Hematopoietic multipotent progenitor cell (in vitro differentiated cells): ENCODE measurements at regions not wholly inside any gene's neighbourhood (a gene's known extent, or its start where the extent isn't known, plus 50 kb on each side); places are given as distances from the start of the nearest gene placed in this dataset.

Experiments used
- DNase-seq, 3 donors: peaks; one replicate each; pipeline ENCODE4 v3.0.0-alpha.2; 2011 to 2015; ENCODE audit warnings: low read depth in 2 of 3, low spot score in 2 of 3

DNA sequence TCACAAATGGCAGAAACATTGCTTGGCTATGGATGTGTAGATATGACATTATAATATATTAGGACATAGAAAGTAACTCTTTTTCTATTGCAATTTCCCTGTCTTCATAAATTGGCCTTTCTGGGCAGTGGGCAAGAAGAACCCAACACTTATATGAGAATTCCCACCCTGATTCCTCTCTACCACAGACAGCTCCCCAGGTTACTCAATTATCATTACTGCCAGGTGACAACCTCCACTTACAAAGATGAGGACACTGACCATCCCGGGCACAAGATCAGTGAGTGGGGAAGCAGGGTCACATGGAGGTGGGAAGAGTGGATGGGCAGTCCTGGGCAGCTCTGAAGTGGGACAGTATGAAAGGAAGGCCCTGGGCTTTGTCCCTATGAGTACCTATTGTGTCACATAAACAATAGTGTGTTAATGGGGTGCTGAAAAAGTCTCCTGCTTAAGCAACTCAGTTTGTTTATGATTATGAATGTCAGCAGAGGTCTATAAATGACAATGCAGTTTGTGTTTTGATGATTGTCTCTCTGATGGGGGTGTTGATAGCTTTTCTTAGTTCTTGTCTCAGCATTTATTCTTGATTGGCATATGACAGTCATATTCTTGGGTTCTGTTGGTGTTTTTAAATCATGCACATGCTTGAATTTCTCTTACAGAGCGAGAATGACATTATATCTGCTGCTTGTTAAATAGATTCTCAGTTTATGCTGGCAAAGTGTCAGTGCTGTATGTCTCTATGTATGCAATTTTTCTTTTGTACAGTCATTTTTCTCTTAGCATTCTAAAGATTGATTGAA, 99.9 kb downstream of the SLIT2 start:
- no peak for DNase-seq

DNA sequence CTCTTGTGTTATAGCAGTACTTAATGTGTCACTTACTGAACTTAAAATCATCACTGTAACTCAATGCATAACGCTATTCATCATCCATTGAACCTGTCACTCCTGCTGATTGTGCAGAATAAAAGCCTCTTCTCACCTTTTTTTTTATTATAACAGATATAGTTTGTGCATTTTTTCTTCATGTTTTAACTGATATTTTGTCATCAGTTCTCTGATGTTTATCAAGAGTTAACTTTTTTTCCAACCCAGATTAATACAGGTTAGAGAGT, 100.4 kb downstream of the SLIT2 start:
- no peak for DNase-seq

- no peak for DNase-seq
Measured at GRCh38 chr4:20353646-20354045, 101.9 kb downstream of the SLIT2 start.

- DNase-seq: no peak
Measured at GRCh38 chr4:20354120-20354519, 102.4 kb downstream of the SLIT2 start.

DNA sequence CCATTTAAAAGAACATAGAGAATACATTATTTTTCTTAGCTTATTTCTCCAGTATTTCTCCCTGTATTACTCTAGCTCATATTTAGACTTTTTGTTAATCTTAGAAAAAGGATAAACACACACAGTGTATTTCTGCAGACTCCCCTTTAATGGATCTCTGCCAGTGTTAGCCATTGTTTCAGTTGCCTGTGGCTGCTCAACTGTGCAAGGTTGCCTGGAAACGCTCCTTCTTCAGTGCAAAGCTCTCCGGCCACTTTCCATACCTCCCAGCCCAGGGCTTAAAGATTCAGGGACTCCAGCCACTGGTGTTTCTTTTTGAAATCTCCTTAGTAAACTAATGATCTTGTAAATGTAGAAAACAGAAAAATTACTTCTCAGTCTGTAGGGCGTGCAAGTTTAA, 104.9 kb downstream of the SLIT2 start:
- DNase-seq: no peak

DNA sequence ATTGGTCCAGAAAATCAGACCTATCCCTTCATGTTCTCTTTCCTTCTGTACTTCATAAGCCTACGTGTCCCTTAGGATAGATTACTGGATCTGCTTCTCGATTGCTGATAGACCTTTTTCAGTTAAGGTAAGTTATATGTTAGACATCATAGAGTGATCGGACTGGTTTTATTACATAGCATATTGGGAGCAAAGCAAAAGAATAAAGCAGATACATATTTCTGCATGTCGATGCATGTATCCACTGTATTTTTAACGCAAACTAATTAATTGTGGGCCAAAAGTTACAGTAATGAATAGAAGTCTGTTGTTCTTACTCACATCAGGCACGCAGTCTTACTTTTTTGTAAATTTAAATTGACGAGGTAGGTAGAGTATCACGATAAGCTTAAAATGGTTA, 106.4 kb downstream of the SLIT2 start:
- DNase-seq: no peak

GRCh38 chr4:20359692-20360091, 108.0 kb downstream of the SLIT2 start:
- peak in 1 of 3 donors; percentile 2 for DNase-seq

DNA sequence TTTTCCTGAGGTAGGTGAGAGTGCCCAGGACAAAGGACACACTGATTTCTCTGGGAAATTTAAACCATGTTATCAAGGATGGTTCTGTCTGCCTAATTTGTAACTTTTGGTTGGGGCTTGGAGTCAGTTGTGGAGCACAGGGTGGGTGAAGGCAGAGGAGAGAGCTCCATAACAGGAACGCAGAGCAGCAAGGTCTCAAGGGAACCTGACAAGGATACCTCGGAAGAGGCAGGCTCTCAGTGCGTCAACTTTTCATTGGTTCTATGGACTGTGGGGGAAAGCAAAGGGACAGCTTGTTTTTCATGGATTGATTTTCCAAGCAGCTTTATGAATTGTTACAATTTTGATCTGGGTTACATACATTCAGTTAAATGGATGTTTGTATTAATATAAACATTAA, 110.4 kb downstream of the SLIT2 start:
- no peak for DNase-seq

- DNase-seq: no peak
Measured at GRCh38 chr4:20364969-20365368, 113.3 kb downstream of the SLIT2 start.

- DNase-seq: no peak
Measured at GRCh38 chr4:20367446-20367845, 115.7 kb downstream of the SLIT2 start.

DNA sequence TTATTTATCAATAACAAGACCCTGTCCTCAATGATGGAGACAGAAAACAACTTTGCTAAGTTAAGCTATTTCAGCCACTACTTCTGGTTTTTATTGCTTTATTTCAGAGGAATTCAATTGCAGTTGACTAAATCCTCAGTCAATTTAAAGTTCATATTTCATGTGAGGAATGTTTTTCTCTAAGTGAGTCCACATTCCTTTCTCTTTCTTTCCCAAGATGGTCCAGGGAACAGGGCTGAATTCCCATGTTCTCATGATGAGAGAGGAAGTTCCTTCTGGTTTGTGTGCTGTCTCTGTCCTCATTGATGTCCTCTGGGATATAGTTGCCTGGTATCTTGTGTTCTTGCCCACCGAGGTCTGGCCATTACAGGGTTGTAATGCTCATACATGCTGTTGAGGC, 117.2 kb downstream of the SLIT2 start:
- DNase-seq: no peak

- no peak for DNase-seq
Measured at GRCh38 chr4:20370274-20370673, 118.6 kb downstream of the SLIT2 start.

DNA sequence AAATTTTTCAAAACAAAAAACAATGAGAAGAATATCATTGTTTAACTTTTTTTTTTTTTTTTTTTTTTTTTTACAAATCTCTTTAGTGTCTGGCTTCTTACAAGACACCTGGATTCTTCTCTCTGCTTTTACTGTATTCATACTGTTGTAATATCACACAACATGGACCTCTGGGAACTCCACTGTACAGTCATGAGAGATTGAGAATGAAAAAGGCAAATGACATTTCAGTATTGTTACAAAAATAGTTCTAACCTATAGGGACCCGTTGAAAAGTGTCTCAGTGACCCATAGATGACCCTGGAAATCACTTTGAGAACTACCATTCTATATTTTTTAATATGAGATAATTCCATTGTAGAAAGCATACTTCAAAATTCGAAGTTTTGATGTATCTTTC, 124.4 kb downstream of the SLIT2 start:
- DNase-seq: no peak

DNA sequence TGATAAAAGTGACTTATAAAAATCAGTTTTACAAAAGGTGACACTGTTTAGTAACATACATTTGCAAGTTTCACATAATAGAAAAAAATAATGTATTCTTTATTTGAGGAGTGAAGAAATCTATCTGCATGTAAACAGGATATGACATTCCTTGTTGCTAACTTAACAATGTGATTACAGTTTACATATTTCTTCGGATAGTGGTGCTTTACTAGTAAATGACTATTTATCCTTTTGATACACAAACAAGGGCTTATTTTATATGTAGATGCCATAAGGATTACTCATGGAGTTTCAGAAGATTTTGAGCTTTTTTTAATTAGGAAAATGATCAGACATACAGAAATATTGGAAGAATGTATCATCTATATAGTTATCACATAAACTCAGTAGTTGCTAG, 126.5 kb downstream of the SLIT2 start:
- no peak for DNase-seq

DNA sequence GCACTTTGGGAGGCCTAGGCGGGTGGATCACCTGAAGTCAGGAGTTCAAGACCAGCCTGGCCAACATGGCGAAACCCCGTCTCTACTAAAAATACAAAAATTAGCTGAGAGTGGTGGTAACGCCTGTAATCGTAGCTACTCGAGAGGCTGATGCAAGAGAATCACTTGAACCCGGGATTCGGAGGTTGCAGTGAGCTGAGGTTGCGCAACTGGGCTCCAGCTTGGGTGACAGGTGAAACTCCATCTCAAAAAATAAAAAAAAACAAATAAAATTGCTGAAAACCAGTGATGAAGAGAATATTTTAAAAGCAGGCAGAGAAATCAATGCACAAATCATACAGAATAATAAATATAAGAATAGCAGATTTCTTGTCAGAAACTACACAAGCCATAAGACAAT, 129.3 kb downstream of the SLIT2 start:
- no peak for DNase-seq

- DNase-seq: no peak
Measured at GRCh38 chr4:20383283-20383682, 131.6 kb downstream of the SLIT2 start.

GRCh38 chr4:20383969-20384368, 132.3 kb downstream of the SLIT2 start:
- no peak for DNase-seq

- DNase-seq: no peak
Measured at GRCh38 chr4:20384456-20384855, 132.8 kb downstream of the SLIT2 start.

GRCh38 chr4:20386001-20386740, 134.5 kb downstream of the SLIT2 start:
- DNase-seq: no peak

DNA sequence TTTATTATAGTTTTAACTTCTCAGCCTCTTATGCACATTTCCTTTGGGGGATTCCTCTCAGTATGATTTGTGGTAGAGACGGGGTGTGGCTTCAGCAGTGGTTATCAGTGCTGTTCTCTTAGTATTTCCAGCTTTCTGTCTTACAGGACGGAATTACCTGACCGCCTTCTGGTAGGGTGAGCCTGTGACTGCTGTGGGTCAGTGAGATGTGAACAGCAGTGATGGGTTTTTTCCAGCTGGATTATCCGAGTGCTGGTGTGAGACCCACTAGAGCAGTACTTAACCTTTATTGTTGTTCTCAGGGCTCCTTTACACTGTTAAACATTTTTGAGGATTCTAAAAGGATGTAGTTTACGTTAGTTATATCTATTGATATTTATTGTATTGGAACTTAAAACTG, 135.2 kb downstream of the SLIT2 start:
- DNase-seq: no peak

DNA sequence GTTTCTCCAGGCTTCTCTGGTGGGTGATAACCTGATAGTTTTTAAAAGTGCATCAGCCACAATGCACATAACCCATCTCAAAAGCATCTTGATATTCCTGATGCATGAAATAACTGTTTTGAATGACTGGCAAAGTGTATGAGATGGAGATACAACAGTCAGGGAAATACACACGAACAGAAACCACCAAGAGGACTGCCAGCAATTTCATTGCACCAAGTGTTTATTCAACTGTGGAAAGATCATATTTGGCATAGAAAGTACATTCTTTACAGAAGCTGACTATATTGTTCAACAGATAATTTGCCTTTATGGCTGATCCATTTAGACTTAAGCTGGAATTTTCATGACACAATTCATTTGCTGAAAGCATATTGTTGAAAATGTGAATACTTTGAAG, 139.5 kb downstream of the SLIT2 start:
- DNase-seq: no peak

- DNase-seq: no peak
Measured at GRCh38 chr4:20391912-20392311, 140.2 kb downstream of the SLIT2 start.
